ENCODE measurements at regions not wholly inside any gene's neighbourhood (a gene's known extent, or its start where the extent isn't known, plus 50 kb on each side); places are given as distances from the start of the nearest gene placed in this dataset.

DNA sequence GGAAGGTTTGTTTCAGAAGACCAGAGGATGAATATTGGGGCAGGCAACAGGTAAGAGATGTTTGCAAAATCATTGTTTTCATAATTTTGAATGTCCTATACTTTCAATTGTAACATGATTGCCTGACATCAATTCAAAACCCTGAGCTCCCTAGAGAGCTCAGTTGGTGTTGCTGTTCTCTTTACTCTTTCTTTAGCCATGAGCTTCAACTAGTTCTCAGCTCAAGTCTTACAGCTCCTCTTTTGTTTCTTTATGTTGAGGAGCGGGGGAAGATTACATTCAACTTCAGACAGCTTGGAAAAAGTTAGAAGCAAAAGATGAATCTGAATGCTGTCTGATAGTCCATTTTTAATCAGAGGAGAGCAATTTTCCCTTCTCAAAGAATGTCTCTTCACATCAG is 144.8 kb upstream of the TACR1 start:
- TF ChIP-seq, protein P1, sequence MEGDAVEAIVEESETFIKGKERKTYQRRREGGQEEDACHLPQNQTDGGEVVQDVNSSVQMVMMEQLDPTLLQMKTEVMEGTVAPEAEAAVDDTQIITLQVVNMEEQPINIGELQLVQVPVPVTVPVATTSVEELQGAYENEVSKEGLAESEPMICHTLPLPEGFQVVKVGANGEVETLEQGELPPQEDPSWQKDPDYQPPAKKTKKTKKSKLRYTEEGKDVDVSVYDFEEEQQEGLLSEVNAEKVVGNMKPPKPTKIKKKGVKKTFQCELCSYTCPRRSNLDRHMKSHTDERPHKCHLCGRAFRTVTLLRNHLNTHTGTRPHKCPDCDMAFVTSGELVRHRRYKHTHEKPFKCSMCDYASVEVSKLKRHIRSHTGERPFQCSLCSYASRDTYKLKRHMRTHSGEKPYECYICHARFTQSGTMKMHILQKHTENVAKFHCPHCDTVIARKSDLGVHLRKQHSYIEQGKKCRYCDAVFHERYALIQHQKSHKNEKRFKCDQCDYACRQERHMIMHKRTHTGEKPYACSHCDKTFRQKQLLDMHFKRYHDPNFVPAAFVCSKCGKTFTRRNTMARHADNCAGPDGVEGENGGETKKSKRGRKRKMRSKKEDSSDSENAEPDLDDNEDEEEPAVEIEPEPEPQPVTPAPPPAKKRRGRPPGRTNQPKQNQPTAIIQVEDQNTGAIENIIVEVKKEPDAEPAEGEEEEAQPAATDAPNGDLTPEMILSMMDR (IDR thresholded peaks at IDR 0.05) = no peak
- TF ChIP-seq POLR2A (IDR thresholded peaks at IDR 0.05) = no peak

Measured in vagina (tissue), 2 donors.